AG09309 (cell line): ENCODE measurements at regions not wholly inside any gene's neighbourhood (a gene's known extent, or its start where the extent isn't known, plus 50 kb on each side); places are given as distances from the start of the nearest gene placed in this dataset.

Experiments used
- DNase-seq: peaks from one replicate; pipeline ENCODE4 v3.0.0-alpha.2; 2010; ENCODE audit warnings: low read depth
- H3K4me3 ChIP-seq: 2 replicates; pipeline ENCODE4 v1.5.1; 2011; ENCODE audit warnings: mild to moderate bottlenecking, low read depth, low read length, moderate library complexity; ENCODE audit not compliant: control insufficient read depth
- CTCF ChIP-seq: IDR thresholded peaks from 2 replicates; pipeline ENCODE4 v1.5.1; 2011; ENCODE audit warnings: mild to moderate bottlenecking, low read depth, low read length, inconsistent platforms; ENCODE audit not compliant: insufficient read depth, control insufficient read depth; ENCODE audit errors: missing control alignments

- H3K4me3 ChIP-seq = no peak overlapping the region
- no peak for DNase-seq
- TF ChIP-seq CTCF = no peak
These were observed 203.4 kb downstream of the ANKRD50 start for GRCh38 chr4:124509151-124509550.

GRCh38 chr4:124514588-124514987 lies 197.9 kb downstream of the ANKRD50 start:
- TF ChIP-seq CTCF = no peak

GRCh38 chr4:124515591-124515990 lies 196.9 kb downstream of the ANKRD50 start:
- TF ChIP-seq CTCF = no peak
- no peak for DNase-seq
- no peak overlapping the region for H3K4me3 ChIP-seq

More at GRCh38 chr4:124514588-124514987, 197.9 kb downstream of the ANKRD50 start:
- H3K4me3 ChIP-seq = no peak overlapping the region
- DNase-seq = no peak

- H3K4me3 ChIP-seq = no peak overlapping the region
- TF ChIP-seq CTCF = no peak
- DNase-seq = no peak
These were observed 193.3 kb downstream of the ANKRD50 start for GRCh38 chr4:124519196-124519595.

GRCh38 chr4:124523816-124524215 lies 188.7 kb downstream of the ANKRD50 start:
- DNase-seq = no peak
- TF ChIP-seq CTCF = no peak

GRCh38 chr4:124525524-124525923 lies 187.0 kb downstream of the ANKRD50 start:
- no peak overlapping the region for H3K4me3 ChIP-seq
- TF ChIP-seq CTCF = no peak

More at GRCh38 chr4:124523816-124524215, 188.7 kb downstream of the ANKRD50 start:
- no peak overlapping the region for H3K4me3 ChIP-seq

GRCh38 chr4:124526331-124526730 lies 186.2 kb downstream of the ANKRD50 start:
- no peak for DNase-seq

More at GRCh38 chr4:124525524-124525923, 187.0 kb downstream of the ANKRD50 start:
- no peak for DNase-seq

More at GRCh38 chr4:124526331-124526730, 186.2 kb downstream of the ANKRD50 start:
- TF ChIP-seq CTCF = no peak
- H3K4me3 ChIP-seq = no peak overlapping the region
